ENCODE measurements at regions not wholly inside any gene's neighbourhood (a gene's known extent, or its start where the extent isn't known, plus 50 kb on each side); places are given as distances from the start of the nearest gene placed in this dataset.

DNA sequence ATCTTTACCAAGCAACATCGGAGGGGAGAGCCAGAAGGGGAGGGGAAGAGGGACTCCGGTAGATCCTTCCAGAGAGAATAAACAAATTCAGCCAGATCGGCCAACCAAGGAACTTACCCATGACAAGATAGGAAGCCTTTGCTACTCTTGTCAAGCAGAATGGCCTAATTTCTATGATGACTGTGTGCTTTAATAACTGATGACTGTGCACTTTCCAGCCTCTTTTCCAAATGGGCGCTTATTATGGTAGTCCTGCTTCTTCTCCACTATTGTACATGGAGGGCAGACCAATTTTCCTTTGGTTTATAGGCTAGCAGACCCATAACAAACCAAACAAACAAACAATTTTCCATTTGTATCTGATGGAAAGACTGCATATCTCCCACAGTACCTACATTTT lies 163.8 kb upstream of the RFX3 start:
- intact Hi-C loops (cut with DNase I; ENCODE audit: low total_unique reads), result no loop called here
- no peak for DNase-seq (ENCODE audit: low spot score in 2 of 2)
- no peak overlapping the region for H3K4me3 ChIP-seq (ENCODE audit: low read depth, poor library complexity, severe bottlenecking)
- TF ChIP-seq, protein P1, sequence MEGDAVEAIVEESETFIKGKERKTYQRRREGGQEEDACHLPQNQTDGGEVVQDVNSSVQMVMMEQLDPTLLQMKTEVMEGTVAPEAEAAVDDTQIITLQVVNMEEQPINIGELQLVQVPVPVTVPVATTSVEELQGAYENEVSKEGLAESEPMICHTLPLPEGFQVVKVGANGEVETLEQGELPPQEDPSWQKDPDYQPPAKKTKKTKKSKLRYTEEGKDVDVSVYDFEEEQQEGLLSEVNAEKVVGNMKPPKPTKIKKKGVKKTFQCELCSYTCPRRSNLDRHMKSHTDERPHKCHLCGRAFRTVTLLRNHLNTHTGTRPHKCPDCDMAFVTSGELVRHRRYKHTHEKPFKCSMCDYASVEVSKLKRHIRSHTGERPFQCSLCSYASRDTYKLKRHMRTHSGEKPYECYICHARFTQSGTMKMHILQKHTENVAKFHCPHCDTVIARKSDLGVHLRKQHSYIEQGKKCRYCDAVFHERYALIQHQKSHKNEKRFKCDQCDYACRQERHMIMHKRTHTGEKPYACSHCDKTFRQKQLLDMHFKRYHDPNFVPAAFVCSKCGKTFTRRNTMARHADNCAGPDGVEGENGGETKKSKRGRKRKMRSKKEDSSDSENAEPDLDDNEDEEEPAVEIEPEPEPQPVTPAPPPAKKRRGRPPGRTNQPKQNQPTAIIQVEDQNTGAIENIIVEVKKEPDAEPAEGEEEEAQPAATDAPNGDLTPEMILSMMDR (IDR thresholded peaks at IDR 0.05), result no peak
- no peak for TF ChIP-seq POLR2A (IDR thresholded peaks at IDR 0.05)
- 82 to 96% methylated on average over 4 of the region's 4 CpGs for WGBS, 2 donors

DNA sequence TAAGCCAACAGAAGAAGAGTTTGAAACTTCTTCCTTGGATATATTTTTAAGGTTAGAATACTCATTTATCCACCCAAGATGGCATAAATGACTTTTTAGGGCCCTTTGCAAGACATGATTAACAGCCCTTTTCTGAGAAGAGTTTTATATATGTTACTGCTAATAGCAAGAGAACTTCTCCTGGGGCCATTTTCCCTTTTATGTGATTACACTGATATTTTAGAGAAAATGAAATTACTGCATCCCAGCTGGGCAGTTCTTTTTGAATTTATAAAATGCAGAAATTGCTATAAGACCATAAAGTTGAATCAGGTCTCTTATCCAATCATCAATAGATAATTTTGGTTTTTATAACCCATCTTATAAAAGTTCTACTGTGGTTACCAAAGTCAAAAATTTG lies 161.3 kb upstream of the RFX3 start:
- no peak for TF ChIP-seq POLR2A (IDR thresholded peaks at IDR 0.05)
- TF ChIP-seq, protein P1 (IDR thresholded peaks at IDR 0.05), result no peak
- DNase-seq (ENCODE audit: low spot score in 2 of 2), result no peak
- no peak overlapping the region for H3K4me3 ChIP-seq (ENCODE audit: low read depth, poor library complexity, severe bottlenecking)
- intact Hi-C loops (cut with DNase I; ENCODE audit: low total_unique reads), result no loop called here

DNA sequence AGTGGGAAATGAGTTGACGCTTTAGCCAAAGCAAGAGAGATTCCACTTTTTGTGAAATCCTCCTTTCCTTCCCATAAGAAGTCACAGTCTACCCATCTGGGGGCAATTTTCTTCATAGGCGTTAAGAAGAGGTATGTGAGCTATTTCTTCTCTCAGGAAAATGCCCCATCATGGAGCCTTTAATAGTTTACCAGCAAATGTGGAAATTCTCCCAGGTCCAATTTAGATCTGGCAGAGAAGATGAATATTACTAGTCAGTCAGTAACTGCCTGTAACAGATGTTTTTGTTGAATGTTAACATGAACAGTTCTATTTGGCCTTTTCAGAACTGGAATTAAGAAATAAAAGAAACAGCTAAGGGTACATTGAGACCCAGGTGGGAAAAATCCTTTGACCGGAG lies 156.4 kb upstream of the RFX3 start:
- DNase-seq (ENCODE audit: low spot score in 2 of 2), result no peak
- 66 to 75% methylated on average over 3 of the region's 3 CpGs for WGBS, 2 donors
- H3K4me3 ChIP-seq (ENCODE audit: low read depth, poor library complexity, severe bottlenecking), result no peak overlapping the region
- TF ChIP-seq POLR2A (IDR thresholded peaks at IDR 0.05), result no peak
- TF ChIP-seq, protein P1 (IDR thresholded peaks at IDR 0.05), result no peak
- intact Hi-C loops (cut with DNase I; ENCODE audit: low total_unique reads), result no loop called here

DNA sequence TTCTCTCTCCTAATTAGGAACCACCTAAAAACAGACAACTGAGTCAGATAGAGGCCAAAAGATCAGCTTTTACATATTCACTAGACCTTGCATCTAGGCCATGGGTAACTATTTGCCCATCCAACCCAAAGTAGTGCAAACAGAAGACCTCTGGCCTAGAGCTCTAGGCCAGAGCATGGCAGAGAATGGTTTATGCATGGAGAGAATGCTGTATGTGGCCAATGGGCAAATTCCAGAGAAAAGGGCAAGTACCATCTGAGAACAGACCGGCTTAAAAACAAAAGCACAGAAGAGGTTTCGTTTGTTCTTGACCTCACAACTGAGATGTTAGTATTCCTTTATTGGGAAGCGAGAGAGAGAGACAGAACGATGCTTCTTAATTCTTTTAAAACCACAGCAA lies 151.7 kb upstream of the RFX3 start:
- no peak overlapping the region for H3K4me3 ChIP-seq (ENCODE audit: low read depth, poor library complexity, severe bottlenecking)
- no peak for TF ChIP-seq POLR2A (IDR thresholded peaks at IDR 0.05)
- TF ChIP-seq, protein P1 (IDR thresholded peaks at IDR 0.05), result no peak
- no peak for DNase-seq (ENCODE audit: low spot score in 2 of 2)
- intact Hi-C loops (cut with DNase I; ENCODE audit: low total_unique reads), result no loop called here
- WGBS, 2 donors, result 87 to 92% methylated on average over 4 of the region's 4 CpGs

DNA sequence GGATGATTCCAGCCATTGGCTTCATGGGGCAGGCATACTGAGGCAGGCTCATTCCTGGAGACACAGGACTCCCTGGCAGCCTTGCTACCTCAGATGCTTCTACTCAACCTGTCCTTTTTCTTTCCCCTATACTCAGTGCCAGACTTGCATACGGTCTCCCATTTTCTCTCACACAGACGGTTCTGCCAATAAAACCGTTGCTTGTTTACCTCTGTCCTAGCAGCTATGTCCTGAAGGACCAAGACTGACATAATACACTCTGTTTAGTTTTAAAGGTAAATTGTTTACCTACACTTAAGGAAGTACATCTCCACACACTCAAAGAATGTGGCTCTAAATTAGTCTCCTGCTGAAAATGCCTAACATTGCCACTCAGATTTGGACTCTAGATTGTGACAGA lies 151.0 kb upstream of the RFX3 start:
- no peak for DNase-seq (ENCODE audit: low spot score in 2 of 2)
- H3K4me3 ChIP-seq (ENCODE audit: low read depth, poor library complexity, severe bottlenecking), result no peak overlapping the region
- intact Hi-C loops (cut with DNase I; ENCODE audit: low total_unique reads), result no loop called here
- TF ChIP-seq, protein P1 (IDR thresholded peaks at IDR 0.05), result no peak
- TF ChIP-seq POLR2A (IDR thresholded peaks at IDR 0.05), result no peak
- WGBS, 2 donors, result 84 to 88% methylated on average over 3 of the region's 3 CpGs

DNA sequence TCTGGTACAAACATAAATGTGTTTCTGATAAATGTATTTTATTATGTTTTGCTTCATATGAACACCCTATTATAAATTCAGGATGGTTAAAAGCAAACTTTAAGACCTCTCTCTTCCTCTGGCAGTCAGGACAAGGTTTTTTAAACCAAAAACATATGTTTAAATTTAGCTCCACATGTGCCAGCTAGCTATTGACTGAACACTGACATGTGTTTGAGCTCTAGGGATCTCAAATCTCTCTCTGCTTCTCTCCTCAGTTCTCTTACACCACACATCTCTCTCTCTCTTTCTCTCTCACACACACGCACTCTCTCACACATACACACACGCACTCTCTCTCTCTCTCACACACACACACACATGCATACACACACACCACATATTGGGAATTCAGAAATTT lies 150.1 kb upstream of the RFX3 start:
- H3K4me3 ChIP-seq (ENCODE audit: low read depth, poor library complexity, severe bottlenecking), result no peak overlapping the region
- WGBS, 2 donors, result 43 to 69% methylated on average over 2 of the region's 2 CpGs
- TF ChIP-seq, protein P1 (IDR thresholded peaks at IDR 0.05), result no peak
- TF ChIP-seq POLR2A (IDR thresholded peaks at IDR 0.05), result no peak
- intact Hi-C loops (cut with DNase I; ENCODE audit: low total_unique reads), result no loop called here
- no peak for DNase-seq (ENCODE audit: low spot score in 2 of 2)

Data from lower leg skin (tissue), 4 donors.